ENCODE measurements at regions not wholly inside any gene's neighbourhood (a gene's known extent, or its start where the extent isn't known, plus 50 kb on each side); places are given as distances from the start of the nearest gene placed in this dataset.

DNA sequence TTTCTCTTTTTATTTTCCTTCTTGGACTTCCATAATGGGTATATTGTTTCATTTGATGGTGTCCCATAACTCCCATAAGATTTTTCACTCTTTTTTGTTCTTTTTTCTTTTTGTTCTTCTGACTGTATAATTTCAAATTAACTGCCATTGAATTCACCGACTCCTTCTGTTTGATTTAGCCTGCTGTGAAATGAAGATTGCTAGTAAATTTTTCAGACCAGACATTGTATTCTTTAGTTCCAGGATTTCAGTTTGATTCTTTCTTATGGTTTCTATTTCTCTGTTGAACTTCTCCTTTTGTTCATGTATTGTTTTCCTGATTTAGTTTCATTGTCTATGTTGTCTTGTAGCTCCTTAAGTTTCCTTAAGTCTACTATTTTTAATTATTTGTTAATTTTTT, 87.6 kb upstream of the SPOPL start:
- TF ChIP-seq, protein P1, sequence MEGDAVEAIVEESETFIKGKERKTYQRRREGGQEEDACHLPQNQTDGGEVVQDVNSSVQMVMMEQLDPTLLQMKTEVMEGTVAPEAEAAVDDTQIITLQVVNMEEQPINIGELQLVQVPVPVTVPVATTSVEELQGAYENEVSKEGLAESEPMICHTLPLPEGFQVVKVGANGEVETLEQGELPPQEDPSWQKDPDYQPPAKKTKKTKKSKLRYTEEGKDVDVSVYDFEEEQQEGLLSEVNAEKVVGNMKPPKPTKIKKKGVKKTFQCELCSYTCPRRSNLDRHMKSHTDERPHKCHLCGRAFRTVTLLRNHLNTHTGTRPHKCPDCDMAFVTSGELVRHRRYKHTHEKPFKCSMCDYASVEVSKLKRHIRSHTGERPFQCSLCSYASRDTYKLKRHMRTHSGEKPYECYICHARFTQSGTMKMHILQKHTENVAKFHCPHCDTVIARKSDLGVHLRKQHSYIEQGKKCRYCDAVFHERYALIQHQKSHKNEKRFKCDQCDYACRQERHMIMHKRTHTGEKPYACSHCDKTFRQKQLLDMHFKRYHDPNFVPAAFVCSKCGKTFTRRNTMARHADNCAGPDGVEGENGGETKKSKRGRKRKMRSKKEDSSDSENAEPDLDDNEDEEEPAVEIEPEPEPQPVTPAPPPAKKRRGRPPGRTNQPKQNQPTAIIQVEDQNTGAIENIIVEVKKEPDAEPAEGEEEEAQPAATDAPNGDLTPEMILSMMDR (IDR thresholded peaks at IDR 0.05): no peak
- TF ChIP-seq POLR2A (IDR thresholded peaks at IDR 0.05) (no peak), POLR2AphosphoS5 (IDR thresholded peaks at IDR 0.05) (no peak)

Measured in breast epithelium (tissue), 3 donors.